ENCODE measurements at regions not wholly inside any gene's neighbourhood (a gene's known extent, or its start where the extent isn't known, plus 50 kb on each side); places are given as distances from the start of the nearest gene placed in this dataset.
"Not testable (repeated sequence)": the region's sequence is repeated elsewhere in the genome, so short reads cannot be mapped to it uniquely, and the experiment has no call there.

DNA sequence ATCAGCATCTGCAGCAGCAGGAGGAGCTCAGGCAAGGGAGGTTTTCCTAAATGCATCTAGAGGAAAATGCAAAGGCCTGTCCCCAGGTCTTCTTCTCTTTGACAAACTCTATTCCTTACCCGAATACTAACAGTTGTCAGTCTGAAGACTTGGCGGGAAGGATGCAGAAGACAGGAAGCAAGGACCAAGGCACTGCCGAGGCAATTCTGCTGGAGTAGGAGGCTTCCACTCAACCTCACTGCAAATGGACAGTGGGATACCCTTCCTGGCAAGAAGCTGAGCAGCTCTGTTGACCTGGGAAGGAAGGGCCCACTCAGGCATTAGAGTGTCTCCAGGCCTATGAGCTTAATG lies 373.0 kb downstream of the CCSER2 start:
- no peak for DNase-seq (ENCODE audit: low spot score)

DNA sequence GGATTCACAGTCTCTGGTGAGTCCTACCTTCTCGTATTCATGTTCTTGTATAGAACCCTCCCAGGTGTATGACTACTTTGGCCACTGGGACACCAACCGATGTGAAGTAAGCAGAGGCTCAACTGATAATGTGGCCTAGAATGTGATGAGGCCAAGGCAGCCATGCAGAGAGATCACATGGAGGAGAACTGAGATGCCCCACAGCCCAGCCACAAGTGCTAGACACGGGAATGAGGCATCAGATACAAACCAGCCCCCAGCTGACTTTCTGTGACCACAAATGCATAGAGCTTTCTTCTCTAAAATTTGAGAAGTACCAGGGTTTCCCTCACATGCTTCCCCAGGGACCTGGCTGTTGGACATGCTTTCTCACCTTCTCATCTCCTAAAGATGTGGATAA lies 375.7 kb downstream of the CCSER2 start:
- no peak for DNase-seq (ENCODE audit: low spot score)

DNA sequence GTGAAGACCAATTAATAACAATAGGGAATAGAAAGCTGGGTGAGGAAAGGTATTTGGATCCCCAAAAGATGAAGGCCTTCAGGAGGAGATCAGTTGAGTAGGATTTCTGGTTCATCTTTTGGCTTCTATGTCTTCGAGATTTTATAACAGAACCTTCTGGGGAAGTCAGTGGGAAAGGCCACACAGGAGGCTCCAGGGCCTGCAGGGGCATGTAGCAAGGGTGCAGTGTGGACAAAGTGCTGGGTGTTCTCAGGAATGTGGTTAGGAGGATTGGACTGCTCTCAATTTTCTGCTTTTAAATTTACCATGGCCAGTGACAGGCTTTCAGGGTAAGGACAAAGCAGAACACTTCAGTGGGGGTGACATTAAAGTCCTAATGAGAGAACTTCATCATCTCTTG lies 378.0 kb downstream of the CCSER2 start:
- DNase-seq (ENCODE audit: low spot score) = no peak

DNA sequence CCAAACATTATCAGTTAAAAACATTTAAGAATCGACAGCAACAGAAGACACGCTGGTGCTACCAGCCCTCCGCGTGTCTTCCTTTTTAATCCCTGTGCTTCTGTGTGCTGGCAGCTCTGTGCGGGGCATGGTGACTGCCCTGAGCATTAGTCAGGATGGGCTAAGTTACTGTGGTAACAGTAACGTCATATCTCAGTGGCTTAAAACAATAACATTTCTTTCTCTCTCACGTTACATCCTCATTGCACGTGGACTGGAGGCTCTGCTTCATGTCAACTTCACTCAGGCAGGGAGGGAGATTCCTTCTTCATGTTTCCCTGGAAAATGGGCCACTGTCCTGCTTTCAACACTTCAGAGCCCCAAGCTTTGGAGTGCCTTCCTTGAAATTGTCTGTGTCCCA lies 378.5 kb downstream of the CCSER2 start:
- no peak for DNase-seq (ENCODE audit: low spot score)

DNA sequence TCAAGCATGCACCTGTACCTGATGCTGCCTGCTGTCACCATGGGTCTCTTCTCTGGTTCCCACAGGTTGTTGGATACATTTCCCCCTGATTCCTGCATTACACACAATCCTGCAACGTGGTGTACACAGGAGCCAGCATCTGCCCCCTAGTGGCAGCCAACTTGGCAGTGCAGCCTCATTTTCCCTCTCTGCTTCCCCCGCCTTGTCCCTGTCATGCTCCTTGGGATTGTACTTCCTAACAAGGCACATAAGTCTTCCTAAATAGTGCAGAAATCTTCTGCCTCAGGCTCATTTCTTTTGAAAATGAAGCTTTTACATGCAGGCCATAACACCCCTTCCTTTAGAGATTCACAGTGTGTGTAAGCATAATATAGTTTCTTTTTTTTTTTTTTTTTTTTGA lies 387.5 kb downstream of the CCSER2 start:
- peak; percentile 19 for DNase-seq (ENCODE audit: low spot score)

DNA sequence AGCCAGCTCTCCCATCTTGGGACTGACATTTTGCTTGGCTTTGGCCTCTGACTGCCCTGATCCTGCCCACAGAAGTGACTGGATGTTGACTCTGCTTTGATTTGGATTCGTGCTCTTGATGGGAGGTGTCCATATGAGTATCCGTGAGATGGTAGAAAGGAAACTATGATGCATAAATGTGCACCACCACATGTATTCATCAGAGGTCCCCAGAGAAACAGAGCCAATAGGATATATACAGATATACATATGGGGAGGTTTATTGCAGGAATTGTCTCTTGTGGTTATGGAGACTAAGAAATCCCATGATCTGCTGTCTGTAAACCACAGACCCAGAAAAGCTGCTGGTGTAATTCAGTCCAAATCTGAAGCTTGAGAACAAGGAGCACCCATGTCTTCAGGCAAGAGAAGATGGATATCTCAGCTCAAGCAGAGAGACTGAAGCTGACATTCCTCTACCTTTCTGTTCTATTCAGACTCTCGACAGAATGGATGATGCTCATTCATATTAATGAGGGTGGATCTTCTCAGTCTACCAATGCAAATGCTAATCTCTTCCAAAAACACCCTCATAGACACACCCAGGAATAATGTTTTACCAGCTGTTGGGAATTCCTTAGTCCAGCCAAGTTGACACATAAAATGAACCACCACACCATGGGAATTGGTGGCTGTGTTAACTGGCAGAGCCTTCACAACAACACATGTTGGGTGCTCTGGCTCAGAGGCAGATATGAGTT lies 390.7 kb downstream of the CCSER2 start:
- DNase-seq (ENCODE audit: low spot score) = no peak

DNA sequence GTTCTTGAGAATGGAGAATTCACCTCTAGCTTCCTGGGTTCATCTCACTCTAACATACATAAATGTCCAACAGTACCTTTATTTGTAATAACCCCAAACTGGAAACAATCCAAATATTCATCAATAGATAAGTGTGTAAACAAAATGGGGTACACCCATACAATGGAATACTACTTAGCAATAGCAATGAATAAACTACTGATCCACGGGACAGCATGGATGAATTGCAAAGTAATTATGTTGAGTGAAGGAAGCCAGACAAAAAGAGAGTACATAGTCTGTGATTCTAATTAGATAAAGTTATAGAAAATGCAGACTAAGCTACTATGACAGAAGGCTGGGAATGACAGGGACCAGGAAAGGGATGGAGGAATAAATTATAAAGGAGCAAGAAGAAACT lies 391.3 kb downstream of the CCSER2 start:
- no peak for DNase-seq (ENCODE audit: low spot score)

DNA sequence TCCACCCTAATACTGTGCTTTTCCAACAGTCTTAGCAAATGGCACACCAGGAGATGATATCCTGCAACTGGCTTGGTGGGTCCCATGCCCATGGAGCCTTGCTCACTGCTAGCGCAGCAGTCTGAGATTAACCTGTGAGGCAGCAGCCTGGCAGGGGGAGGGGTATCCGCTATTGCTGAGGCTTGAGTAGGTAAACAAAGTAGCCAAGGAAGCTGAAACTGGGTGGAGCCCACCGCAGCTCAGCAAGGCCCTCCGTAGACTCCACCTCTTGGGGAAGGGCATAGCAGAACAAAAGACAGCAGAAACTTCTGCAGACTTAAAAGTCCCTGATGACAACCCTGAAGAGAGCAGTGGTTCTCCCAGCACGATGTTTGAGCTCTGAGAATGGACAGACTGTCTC lies 399.0 kb downstream of the CCSER2 start:
- DNase-seq (ENCODE audit: low spot score) = no peak

DNA sequence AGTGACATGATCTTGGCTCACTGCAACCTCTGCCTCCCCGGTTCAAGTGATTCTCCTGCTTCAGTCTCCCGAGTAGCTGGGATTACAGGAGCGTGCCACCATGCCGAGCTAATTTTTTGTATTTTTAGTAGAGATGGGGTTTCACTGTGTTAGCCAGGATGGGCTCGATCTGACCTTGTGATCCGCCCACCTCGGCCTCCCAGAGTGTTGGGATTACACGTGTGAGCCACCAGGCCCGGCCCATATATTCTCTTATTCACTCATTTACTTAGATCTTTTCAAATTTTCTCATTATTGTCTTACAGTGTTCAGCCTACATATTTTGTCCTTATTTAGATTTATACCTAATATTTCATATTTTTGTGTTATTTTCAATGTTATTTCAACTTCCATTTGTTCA lies 410.7 kb downstream of the CCSER2 start:
- not testable (repeated sequence) for DNase-seq (ENCODE audit: low spot score)

DNA sequence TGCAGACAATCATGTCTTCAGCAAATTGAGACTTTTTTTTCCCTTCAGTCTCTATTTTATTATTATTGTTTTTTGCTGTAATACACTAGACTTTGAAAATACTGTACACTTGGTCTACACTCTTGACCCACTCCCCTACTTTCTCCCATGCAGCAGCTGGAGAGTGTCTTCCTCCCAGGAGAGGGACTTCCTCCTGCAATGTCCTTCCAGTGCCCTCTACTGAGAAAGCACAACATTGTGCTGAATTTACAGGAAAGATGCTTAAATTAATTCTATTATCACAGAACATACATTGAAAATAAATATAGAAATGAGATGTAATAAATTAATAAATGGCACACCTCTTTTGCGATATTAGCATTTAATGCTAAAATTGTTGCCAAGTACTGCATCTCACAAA lies 411.3 kb downstream of the CCSER2 start:
- DNase-seq (ENCODE audit: low spot score) = no peak

DNA sequence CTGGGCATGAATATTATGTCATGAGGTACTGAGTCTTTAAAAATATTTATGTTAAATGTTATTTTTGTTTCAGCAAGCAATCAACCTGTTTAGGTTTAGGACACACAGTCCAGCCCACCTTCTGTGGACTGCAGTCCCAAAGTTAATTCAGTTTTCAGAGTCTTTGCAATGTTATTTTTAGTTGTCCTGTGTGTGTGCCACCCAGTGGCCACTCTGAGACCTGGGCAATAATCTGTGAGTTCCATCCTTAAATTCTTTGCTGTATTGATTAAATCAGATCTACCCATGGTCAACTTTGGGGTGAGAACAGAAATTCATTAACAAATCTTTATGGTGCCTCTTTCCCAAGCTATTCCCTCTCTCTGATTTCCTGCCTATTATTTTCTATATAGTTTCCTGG lies 415.1 kb downstream of the CCSER2 start:
- DNase-seq (ENCODE audit: low spot score) = no peak

DNA sequence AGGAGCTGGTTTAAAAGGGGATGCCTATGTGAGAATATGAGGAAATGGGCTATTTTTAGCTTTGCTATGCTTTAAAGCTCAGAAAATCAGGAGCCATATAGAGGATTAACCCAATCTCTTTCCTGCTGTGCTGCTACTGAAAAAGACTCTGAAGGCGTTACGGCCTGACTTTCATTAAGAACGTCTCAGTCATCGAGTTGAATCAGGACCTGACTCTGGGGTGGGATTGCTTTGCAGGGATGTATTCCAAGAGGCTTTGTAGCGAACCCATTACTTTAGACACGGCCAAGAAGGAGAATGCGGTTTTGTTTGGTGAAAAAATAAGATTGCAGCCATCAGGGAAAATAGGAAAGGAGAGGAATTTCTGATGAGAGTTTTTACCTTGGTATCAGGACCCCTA lies 426.9 kb downstream of the CCSER2 start:
- no peak for DNase-seq (ENCODE audit: low spot score)

DNA sequence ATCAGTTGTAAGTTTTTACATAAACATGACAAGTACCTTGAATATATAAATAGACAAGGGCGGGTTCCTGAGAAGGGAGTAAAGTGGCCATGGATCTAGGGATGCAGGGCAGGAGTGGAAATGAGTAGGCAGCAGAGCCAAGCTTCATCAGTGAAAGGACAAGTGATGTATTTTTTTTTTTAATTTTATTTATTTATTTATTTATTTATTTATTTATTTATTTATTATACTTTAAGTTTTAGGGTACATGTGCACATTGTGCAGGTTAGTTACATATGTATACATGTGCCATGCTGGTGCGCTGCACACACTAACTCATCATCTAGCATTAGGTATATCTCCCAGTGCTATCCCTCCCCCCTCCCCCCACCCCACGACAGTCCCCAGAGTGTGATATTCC lies 428.3 kb downstream of the CCSER2 start:
- DNase-seq (ENCODE audit: low spot score) = not testable (repeated sequence)

DNA sequence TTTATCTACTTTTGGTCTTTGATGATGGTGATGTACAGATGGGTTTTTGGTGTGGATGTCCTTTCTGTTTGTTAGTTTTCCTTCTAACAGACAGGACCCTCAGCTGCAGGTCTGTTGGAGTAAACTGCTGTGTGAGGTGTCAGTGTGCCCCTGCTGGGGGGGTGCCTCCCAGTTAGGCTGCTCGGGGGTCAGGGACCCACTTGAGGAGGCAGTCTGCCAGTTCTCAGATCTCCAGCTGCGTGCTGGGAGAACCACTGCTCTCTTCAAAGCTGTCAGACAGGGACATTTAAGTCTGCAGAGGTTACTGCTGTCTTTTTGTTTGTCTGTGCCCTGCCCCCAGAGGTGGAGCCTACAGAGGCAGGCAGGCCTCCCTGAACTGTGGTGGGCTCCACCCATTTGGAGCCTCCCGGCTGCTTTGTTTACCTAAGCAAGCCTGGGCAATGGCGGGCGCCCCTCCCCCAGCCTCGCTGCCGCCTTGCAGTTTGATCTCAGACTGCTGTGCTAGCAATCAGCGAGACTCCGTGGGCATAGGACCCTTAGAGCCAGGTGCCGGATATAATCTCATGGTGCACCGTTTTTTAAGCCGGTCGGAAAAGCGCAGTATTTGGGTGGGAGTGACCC lies 433.7 kb downstream of the CCSER2 start:
- not testable (repeated sequence) for DNase-seq (ENCODE audit: low spot score)

DNA sequence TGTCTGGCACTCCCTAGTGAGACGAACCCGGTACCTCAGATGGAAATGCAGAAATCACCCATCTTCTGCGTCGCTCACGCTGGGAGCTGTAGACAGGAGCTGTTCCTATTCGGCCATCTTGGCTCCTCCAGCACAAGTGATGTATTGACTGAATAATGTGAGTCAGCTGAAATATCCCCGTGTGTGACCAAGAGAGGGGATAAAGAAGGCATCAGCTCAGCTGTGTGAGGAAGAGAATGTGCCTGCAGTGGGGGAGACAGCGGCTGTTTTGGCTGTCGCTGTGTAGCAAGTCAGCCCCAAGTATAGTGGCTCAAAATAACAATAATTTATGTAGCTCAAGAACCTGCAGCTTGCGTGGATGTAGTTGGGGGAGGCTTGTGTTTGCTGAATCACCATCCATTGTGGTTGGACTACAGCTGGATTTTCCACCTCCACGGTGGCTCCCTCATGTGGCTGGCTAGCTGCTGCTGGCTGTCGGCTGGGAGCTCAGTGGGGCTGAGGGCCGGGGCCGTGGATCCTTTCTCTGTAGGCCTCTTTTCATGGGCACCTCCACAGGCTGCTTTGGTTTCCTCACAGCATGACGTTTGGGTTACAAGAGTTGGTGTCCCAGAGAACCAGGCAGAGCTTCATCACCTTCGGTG lies 434.5 kb downstream of the CCSER2 start:
- no peak for DNase-seq (ENCODE audit: low spot score)

DNA sequence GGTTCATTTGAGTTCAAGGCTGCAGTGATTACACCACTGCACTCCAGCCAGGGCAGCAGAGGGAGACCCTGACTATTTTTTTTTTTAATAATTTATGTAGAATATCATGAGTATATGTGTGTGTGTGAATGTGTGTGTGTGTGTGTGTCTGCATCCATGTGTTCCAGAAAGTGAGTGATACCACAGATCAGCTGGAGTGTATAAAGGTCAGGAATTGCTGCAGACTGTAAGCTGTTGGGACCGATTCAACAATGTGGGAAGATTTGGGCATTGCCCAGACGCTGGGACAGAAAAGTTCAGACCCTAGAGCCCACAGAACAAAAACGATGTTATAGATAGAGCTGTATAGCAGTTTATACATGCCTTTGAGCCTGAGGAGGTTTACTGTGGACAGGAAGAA lies 435.6 kb downstream of the CCSER2 start:
- no peak for DNase-seq (ENCODE audit: low spot score)

DNA sequence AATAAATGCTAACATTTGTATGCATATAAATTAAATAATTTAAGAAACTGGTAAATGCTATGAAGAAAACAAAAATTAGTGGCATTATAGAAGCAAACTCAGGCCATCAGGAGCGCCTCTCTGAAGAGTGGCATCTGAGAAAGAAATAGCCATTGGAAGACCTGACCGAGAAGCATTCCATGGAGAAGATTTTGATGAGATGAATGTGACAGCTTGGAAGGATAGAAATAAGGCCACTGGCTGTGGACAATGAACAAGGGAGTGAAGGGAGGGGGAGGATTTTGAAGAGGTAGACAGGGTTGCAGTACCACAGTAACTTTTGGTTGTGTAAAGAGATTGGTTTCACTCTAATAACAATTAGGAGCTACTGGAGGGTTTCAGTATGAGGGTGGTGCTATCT lies 436.7 kb downstream of the CCSER2 start:
- DNase-seq (ENCODE audit: low spot score) = no peak

DNA sequence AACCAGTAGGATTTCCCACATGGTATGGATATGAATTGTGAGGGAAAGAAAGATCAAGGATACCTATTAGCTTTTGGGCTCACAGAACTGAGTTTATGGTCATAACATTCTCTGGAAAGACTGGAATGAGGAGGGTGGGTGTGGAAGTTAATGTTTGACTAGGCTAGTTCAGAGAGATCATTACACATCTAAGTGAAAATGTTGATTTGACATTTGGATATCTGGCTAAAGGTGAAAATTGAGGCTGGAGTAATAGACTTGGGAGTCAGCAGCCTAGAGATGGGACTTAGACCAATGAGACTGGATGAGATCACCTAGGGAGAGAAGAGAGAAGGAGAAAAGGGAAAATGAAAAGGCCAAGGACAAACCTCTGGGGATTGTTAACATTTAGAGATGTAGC lies 437.3 kb downstream of the CCSER2 start:
- DNase-seq (ENCODE audit: low spot score) = no peak

DNA sequence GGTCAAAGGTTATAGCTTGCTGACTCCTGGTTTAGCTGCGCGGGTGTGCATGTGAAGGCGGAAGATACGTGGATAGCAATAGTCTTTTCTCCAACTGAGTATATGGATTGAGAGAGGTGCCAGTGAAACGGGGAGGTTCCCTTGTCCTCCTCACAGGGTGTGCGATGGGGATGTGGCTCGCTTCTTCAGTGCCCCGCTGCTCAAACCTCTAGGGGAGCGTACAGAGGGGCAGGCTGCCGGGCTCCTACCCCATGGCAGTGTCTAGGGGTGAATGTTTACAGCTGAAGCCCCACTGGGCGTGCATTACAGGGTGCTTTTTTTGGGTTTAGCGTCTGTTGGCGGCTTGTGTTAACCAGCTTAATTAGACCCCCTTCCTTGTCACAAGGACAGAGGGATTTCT lies 438.5 kb downstream of the CCSER2 start:
- no peak for DNase-seq (ENCODE audit: low spot score)

DNA sequence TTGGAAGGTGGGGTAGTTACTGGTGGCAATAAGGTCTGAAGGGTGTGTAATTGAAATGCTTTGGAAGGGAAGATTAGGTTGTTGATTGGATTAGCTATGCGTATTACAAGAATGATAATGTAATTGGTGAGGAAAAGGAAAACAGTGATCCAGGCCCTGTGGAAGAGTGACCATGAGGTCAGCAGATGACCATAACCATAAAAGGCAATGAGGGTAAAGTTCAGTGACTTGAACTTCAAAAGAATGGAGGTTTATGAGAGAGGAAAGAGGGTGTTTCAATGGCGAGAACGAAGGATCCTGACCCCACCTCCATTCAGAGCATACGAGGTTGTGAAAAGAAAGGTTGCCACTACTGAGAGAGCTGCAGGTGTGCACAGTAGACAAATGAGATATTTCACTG lies 439.7 kb downstream of the CCSER2 start:
- no peak for DNase-seq (ENCODE audit: low spot score)

DNA sequence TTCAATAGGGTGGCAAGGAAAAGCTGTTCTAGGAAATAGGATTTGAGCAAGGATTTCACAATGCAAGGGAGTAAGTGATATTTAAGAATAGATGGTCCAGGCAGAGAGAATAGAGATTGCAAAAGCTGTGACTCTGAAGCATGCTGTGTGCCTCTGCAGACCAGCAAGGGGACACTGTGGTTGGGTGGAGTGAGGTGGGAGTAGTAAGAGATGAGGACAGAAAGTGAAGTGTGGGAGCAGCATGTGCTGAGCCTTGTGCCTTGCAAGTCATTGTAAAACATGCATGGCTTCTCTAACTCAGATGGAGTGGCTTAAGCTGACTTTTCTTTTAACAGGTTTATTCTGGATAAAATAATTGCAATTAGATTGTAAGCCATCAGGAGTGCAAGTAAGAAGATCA lies 442.4 kb downstream of the CCSER2 start:
- no peak for DNase-seq (ENCODE audit: low spot score)

DNA sequence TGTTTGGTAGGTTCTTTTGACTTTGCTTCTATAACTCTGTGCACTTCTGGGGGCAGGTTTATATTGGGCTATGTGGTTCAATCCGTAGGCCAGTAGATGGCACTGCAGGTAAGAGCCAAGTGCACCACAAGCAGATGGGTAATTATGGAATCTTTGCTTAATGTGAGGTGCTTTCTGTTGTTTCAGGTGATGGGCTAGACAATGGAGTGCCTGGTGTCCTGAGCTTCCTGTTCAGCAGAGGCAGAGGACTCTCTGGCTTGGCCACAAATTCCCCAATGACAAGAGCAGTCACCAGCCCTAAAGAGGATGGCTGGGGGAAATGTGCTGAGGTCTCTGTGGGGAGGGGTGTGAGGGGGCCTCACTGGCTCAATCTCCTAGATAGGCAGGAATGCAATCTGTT lies 455.0 kb downstream of the CCSER2 start:
- peak; percentile 58 for DNase-seq (ENCODE audit: low spot score)

DNA sequence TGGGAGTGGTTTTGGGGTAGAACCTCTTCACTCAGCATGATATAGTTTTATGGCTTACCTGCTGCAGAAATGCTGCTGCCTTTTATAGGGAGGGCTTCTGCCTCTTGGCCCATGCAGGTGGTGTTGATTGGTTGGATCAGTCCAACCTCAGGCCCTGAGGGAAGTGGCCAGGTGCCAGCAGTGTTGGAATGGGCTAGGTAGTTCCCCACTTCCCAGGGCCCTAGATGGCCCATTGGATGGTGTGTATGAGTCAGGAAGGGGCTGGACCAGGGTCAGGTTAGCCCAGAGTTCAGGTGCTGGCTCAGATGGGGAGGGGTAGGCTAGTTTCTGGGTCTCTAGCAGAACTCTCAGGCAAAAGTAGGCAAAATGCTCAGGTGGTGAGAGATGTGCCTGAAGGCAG lies 455.5 kb downstream of the CCSER2 start:
- no peak for DNase-seq (ENCODE audit: low spot score)

DNA sequence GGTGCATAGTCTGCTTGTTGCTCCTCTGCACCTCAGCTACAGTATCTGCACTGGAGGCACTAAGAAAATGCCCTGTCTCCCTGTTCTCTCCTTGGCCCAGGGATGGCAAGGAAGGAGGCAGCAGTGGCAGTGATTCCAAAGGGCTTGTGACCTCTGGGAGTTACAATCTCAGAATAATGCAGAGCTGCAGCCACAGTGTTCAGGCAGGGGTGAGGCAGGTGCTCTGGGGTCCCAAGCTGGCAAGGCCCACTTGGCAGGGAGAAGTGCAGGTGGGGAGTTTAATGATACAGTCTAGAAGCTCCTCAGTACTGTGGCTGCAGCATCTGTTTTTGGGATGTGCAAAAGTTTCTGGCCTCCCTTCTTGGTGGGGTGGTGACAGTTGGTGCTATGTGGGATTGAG lies 456.4 kb downstream of the CCSER2 start:
- DNase-seq (ENCODE audit: low spot score) = no peak
